ENCODE measurements at regions not wholly inside any gene's neighbourhood (a gene's known extent, or its start where the extent isn't known, plus 50 kb on each side); places are given as distances from the start of the nearest gene placed in this dataset.

DNA sequence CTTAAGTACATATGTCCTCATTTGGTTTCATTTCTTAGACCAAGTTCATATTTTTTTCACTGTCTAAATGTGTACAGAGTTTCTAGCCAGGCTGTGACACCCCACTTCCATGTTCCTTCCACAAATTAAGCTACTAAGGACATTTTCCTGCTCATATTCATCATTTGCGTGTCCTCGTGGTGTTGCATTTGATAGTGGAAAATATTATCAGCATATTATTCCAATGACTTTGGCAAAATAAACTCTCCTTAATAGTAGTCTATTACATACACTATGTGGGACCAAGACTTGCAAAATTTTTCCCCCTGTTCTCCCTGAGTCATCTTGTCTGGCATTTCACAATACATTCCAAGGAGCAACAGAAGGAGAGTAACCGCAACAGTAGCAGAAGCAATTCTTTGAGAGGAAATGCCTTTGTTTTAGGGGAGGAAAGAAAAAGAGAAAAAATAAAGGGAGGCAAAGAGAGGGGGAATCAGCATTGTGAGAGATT lies 599.2 kb downstream of the COL12A1 start:
- Histone ChIP-seq H3K9me2 (replicated peaks; ENCODE audit: control insufficient read depth, low read length) (no peaks in the 10 kb centered on the region), H3K27me3 (ENCODE audit: control insufficient read depth, low read length) (no peaks in the 10 kb centered on the region), H3K27ac (ENCODE audit: low read depth, low read length) (no peak overlapping the region), H3K36me3 (ENCODE audit: control insufficient read depth, low read length) (no peaks in the 10 kb centered on the region), H3F3A (ENCODE audit: control insufficient read depth, insufficient read depth) (no peaks in the 10 kb centered on the region), H3K9me3 (ENCODE audit: control insufficient read depth, insufficient read depth, low read length) (no peaks in the 10 kb centered on the region), H4K20me1 (ENCODE audit: control insufficient read depth, insufficient read depth, low read depth, low read length) (no peaks in the 10 kb centered on the region), H3K4me3 (ENCODE audit: low read length) (no peak overlapping the region), H3K4me2 (ENCODE audit: low read length) (no peak overlapping the region), H3K4me1 (ENCODE audit: control insufficient read depth, low read length) (no peaks in the 10 kb centered on the region), H3K79me2 (ENCODE audit: control insufficient read depth, low read length) (no peaks in the 10 kb centered on the region)
- TF ChIP-seq EZH2phosphoT487 (IDR thresholded peaks at IDR 0.05; ENCODE audit: borderline replicate concordance, low read length) = no peak
- TF ChIP-seq, protein P1, sequence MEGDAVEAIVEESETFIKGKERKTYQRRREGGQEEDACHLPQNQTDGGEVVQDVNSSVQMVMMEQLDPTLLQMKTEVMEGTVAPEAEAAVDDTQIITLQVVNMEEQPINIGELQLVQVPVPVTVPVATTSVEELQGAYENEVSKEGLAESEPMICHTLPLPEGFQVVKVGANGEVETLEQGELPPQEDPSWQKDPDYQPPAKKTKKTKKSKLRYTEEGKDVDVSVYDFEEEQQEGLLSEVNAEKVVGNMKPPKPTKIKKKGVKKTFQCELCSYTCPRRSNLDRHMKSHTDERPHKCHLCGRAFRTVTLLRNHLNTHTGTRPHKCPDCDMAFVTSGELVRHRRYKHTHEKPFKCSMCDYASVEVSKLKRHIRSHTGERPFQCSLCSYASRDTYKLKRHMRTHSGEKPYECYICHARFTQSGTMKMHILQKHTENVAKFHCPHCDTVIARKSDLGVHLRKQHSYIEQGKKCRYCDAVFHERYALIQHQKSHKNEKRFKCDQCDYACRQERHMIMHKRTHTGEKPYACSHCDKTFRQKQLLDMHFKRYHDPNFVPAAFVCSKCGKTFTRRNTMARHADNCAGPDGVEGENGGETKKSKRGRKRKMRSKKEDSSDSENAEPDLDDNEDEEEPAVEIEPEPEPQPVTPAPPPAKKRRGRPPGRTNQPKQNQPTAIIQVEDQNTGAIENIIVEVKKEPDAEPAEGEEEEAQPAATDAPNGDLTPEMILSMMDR (IDR thresholded peaks at IDR 0.05; ENCODE audit: low read depth, low read length, poor library complexity, severe bottlenecking) = no peak

DNA sequence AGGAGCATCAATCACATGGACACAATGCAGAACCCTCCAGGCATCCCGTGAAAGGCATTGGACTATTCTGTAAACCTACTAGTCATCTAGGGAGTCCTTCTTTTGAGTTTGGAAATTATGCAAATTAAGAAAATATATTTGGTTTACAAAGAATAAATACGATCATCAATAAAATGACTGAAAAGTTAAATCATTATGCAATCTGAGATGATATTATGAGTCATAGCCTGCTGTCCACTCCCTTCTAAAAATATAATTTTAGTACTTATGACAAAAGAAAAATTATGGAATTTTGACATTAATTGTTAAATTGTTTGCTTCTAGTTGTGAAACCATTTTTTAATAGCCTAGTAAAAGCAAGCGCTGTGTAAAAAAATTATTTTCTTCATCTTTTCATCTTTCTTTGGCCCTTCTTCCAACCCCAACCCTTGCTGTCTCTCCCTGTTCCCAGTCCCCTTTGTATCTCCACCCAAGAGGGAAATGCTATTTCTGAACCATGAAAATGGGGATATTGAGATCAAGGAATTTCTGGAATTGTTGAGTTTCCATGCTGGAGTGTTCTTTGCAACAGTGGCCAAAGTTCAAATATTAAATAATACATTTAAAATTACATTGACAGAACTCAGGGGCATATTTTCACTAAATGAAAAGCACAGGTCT lies 599.8 kb downstream of the COL12A1 start:
- H3K4me3 ChIP-seq (ENCODE audit: low read length) = no peak overlapping the region
- H3K4me1 ChIP-seq (ENCODE audit: control insufficient read depth, low read length) = no peaks in the 10 kb centered on the region
- H3K36me3 ChIP-seq (ENCODE audit: control insufficient read depth, low read length) = no peaks in the 10 kb centered on the region
- H3K4me2 ChIP-seq (ENCODE audit: low read length) = no peak overlapping the region
- no peaks in the 10 kb centered on the region for H3K27me3 ChIP-seq (ENCODE audit: control insufficient read depth, low read length)
- no peaks in the 10 kb centered on the region for H3F3A ChIP-seq (ENCODE audit: control insufficient read depth, insufficient read depth)
- H3K27ac ChIP-seq (ENCODE audit: low read depth, low read length) = no peak overlapping the region
- H3K9me3 ChIP-seq (ENCODE audit: control insufficient read depth, insufficient read depth, low read length) = no peaks in the 10 kb centered on the region
- no peaks in the 10 kb centered on the region for H4K20me1 ChIP-seq (ENCODE audit: control insufficient read depth, insufficient read depth, low read depth, low read length)
- TF ChIP-seq EZH2phosphoT487 (IDR thresholded peaks at IDR 0.05; ENCODE audit: borderline replicate concordance, low read length) = no peak
- H3K79me2 ChIP-seq (ENCODE audit: control insufficient read depth, low read length) = no peaks in the 10 kb centered on the region
- no peaks in the 10 kb centered on the region for H3K9me2 ChIP-seq (replicated peaks; ENCODE audit: control insufficient read depth, low read length)

DNA sequence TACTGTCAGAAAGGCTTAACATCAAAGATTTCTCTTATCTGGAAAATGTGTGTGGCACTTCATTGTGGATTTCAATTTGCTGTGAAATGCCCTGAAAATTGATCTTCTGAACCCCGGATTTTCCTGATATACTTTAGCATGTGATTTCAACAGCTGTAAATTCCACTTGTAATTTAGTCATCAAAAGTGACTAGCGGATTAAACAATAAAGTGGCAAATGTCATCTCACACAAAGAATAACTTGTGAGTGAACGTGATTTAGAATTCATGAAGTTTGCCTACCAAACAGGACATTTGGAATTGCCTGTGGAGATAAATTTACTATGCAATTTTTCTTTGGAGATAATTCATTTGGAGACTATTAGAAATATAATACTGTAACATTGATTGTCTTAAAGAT lies 601.6 kb downstream of the COL12A1 start:
- Histone ChIP-seq H3K9me2 (replicated peaks; ENCODE audit: control insufficient read depth, low read length) (no peaks in the 10 kb centered on the region), H3K36me3 (ENCODE audit: control insufficient read depth, low read length) (no peaks in the 10 kb centered on the region), H3K27me3 (ENCODE audit: control insufficient read depth, low read length) (no peaks in the 10 kb centered on the region), H3K79me2 (ENCODE audit: control insufficient read depth, low read length) (no peaks in the 10 kb centered on the region), H3K27ac (ENCODE audit: low read depth, low read length) (no peak overlapping the region), H3F3A (ENCODE audit: control insufficient read depth, insufficient read depth) (no peaks in the 10 kb centered on the region), H4K20me1 (ENCODE audit: control insufficient read depth, insufficient read depth, low read depth, low read length) (no peaks in the 10 kb centered on the region), H3K9me3 (ENCODE audit: control insufficient read depth, insufficient read depth, low read length) (no peaks in the 10 kb centered on the region), H3K4me2 (ENCODE audit: low read length) (no peak overlapping the region), H3K4me3 (ENCODE audit: low read length) (no peak overlapping the region), H3K4me1 (ENCODE audit: control insufficient read depth, low read length) (no peaks in the 10 kb centered on the region)
- no peak for TF ChIP-seq EZH2phosphoT487 (IDR thresholded peaks at IDR 0.05; ENCODE audit: borderline replicate concordance, low read length)
- TF ChIP-seq, protein P1 (IDR thresholded peaks at IDR 0.05; ENCODE audit: low read depth, low read length, poor library complexity, severe bottlenecking) = no peak

DNA sequence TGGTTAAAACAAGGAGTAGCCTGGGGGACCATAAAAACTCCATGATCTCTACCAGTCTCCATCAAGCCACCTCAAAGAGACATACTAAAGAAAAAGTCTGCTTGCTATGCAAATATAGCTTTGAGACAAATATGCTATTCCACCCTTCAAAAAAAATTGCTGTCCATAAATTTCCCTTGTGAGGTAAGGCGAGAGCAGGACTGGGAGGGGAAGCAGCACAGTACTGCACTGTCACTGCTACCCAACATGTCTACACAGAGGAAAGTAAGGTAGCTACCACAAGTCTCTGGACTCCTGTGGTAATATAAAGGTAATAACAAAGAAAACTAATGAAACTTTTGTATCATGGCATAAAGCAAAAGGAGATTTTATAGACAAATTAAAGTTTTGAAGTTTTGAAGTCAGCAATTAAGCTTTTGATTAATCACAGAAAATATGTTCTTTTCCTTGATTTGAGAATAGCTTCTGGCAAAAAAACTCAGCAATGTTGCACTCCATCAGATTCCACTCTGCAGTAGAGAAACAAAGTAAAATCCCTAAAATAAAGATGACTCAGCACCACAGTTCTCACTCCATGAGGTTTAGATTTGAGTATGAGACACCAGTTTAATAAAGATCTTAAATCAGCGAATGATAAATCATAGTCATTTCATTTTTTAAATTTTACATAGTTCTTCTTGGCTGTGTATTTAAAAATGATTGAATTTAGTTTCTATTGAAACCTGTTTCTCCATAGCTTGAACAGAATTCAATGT lies 602.4 kb downstream of the COL12A1 start:
- H3K4me2 ChIP-seq (ENCODE audit: low read length) = no peak overlapping the region
- H3K9me2 ChIP-seq (replicated peaks; ENCODE audit: control insufficient read depth, low read length) = no peaks in the 10 kb centered on the region
- no peaks in the 10 kb centered on the region for H3F3A ChIP-seq (ENCODE audit: control insufficient read depth, insufficient read depth)
- H4K20me1 ChIP-seq (ENCODE audit: control insufficient read depth, insufficient read depth, low read depth, low read length) = no peaks in the 10 kb centered on the region
- H3K9me3 ChIP-seq (ENCODE audit: control insufficient read depth, insufficient read depth, low read length) = no peaks in the 10 kb centered on the region
- TF ChIP-seq, protein P1 (IDR thresholded peaks at IDR 0.05; ENCODE audit: low read depth, low read length, poor library complexity, severe bottlenecking) = no peak
- no peak for TF ChIP-seq EZH2phosphoT487 (IDR thresholded peaks at IDR 0.05; ENCODE audit: borderline replicate concordance, low read length)
- H3K4me3 ChIP-seq (ENCODE audit: low read length) = no peak overlapping the region
- H3K36me3 ChIP-seq (ENCODE audit: control insufficient read depth, low read length) = no peaks in the 10 kb centered on the region
- H3K4me1 ChIP-seq (ENCODE audit: control insufficient read depth, low read length) = no peaks in the 10 kb centered on the region
- H3K27ac ChIP-seq (ENCODE audit: low read depth, low read length) = no peak overlapping the region
- no peaks in the 10 kb centered on the region for H3K79me2 ChIP-seq (ENCODE audit: control insufficient read depth, low read length)
- no peaks in the 10 kb centered on the region for H3K27me3 ChIP-seq (ENCODE audit: control insufficient read depth, low read length)
